A673 (cell line): ENCODE measurements at regions not wholly inside any gene's neighbourhood (a gene's known extent, or its start where the extent isn't known, plus 50 kb on each side); places are given as distances from the start of the nearest gene placed in this dataset.

ENCODE experiments used
- BruUV-seq: library from RNA; stranded (reverse); fragments of 400-500 nt; replicated peaks from 2 replicates; lab custom pipeline; 2021; lab: Mats Ljungman, UMichigan
- CTCF ChIA-PET: fragments of 300-600 bp; sonication (Branson Sonifier 250); formaldehyde crosslinking; loops from one replicate; lab custom pipeline; 2022; ENCODE audit warnings: antibody characterized with exemption; lab: Charles Lee
- POLR2A ChIA-PET: fragments of 300-600 bp; sonication (Branson Sonifier 250); formaldehyde crosslinking; loops from one replicate; lab custom pipeline; 2022; ENCODE audit warnings: antibody characterized with exemption; ENCODE audit not compliant: low non-redundant PET; lab: Charles Lee
- DNase-seq: peaks from one replicate; pipeline ENCODE4 v3.0.0-alpha.2; 2015; ENCODE audit warnings: low spot score
- H3K27ac ChIP-seq: fragments of 200-600 bp; sonication (generic); 2 replicates; pipeline ENCODE4 v1.5.1; 2016; ENCODE audit warnings: mixed run types, low read depth, mild to moderate bottlenecking, mixed read lengths, antibody characterized with exemption, low read length; ENCODE audit not compliant: poor library complexity, severe bottlenecking
- H3K27me3 ChIP-seq: fragments of 200-600 bp; sonication (generic); replicated peaks from 2 replicates; pipeline ENCODE4 v1.6.1; 2017; ENCODE audit warnings: mixed run types, low read depth, mild to moderate bottlenecking, mixed read lengths, antibody characterized with exemption, low read length; ENCODE audit not compliant: insufficient read depth, poor library complexity
- H3K36me3 ChIP-seq: fragments of 200-600 bp; sonication (generic); 2 replicates; pipeline ENCODE4 v1.6.1; 2016; ENCODE audit warnings: mixed run types, mild to moderate bottlenecking, mixed read lengths, antibody characterized with exemption, low read length; ENCODE audit not compliant: insufficient read depth, poor library complexity, severe bottlenecking
- H3K4me1 ChIP-seq: fragments of 200-600 bp; sonication (generic); 2 replicates; pipeline ENCODE4 v1.6.1; 2017; ENCODE audit warnings: mixed run types, mild to moderate bottlenecking, mixed read lengths, antibody characterized with exemption, low read length; ENCODE audit not compliant: insufficient read depth, poor library complexity, severe bottlenecking
- H3K4me3 ChIP-seq: fragments of 200-600 bp; sonication (generic); 2 replicates; pipeline ENCODE4 v1.5.1; 2016; ENCODE audit warnings: low read depth, mixed run types, mild to moderate bottlenecking, mixed read lengths, low read length; ENCODE audit not compliant: poor library complexity, severe bottlenecking
- H3K9me3 ChIP-seq: fragments of 200-600 bp; sonication (generic); 2 replicates; pipeline ENCODE4 v1.6.1; 2016; ENCODE audit warnings: mixed run types, low read depth, mild to moderate bottlenecking, mixed read lengths, antibody characterized with exemption, low read length; ENCODE audit not compliant: poor library complexity, severe bottlenecking
- CTCF ChIP-seq: fragments of 300-800, 200-600 bp; sonication (generic); conservative IDR thresholded peaks from 2 replicates; pipeline ENCODE4 v1.5.1; 2017; ENCODE audit warnings: low read depth, mild to moderate bottlenecking, antibody characterized with exemption, low read length, moderate library complexity, mixed read lengths
- EZH2 ChIP-seq: fragments of 200-600 bp; sonication (generic); IDR thresholded peaks from 2 replicates; pipeline ENCODE4 v1.6.1; 2017; ENCODE audit warnings: borderline replicate concordance, low read depth, mild to moderate bottlenecking, mixed read lengths, antibody characterized with exemption, low read length; ENCODE audit not compliant: poor library complexity, severe bottlenecking
- intact Hi-C: fragments of 100-400 bp; cut with micrococcal nuclease; formaldehyde crosslinking; loops from one replicate; pipeline ENCODE4 v1.10.0; 2022; ENCODE audit not compliant: unreplicated experiment

- no peak for DNase-seq
- CTCF ChIA-PET: no interaction called here
- POLR2A ChIA-PET: no interaction called here
- Histone ChIP-seq H3K4me3 (no peak overlapping the region), H3K27me3 (no peaks in the 10 kb centered on the region), H3K4me1 (no peaks in the 10 kb centered on the region), H3K36me3 (no peaks in the 10 kb centered on the region), H3K9me3 (no peaks in the 10 kb centered on the region), H3K27ac (no peak overlapping the region)
- no TSS peak for BruUV-seq
- TF ChIP-seq EZH2 (no peak), CTCF (no peak)
- intact Hi-C loops: no loop called here
Measured at GRCh38 chr5:118614731-118615456, 373.5 kb downstream of the DTWD2 start.

- H3K27ac ChIP-seq: no peak overlapping the region
- CTCF ChIA-PET: interaction anchor here (0.6 kb wide), 1 partner anchor 1169 kb away, joined by 3 read pairs; no protein-coding TSS in a partner anchor
- intact Hi-C loops: no loop called here
- DNase-seq: peak; percentile 15
- no peaks in the 10 kb centered on the region for H3K9me3 ChIP-seq
- no peak overlapping the region for H3K4me3 ChIP-seq
- no peaks in the 10 kb centered on the region for H3K27me3 ChIP-seq
- H3K36me3 ChIP-seq: no peaks in the 10 kb centered on the region
- no TSS peak for BruUV-seq
- no peak for TF ChIP-seq EZH2
- peak; percentile 67 for TF ChIP-seq CTCF
- POLR2A ChIA-PET: no interaction called here
- no peaks in the 10 kb centered on the region for H3K4me1 ChIP-seq
Measured at GRCh38 chr5:118611332-118611945, 376.9 kb downstream of the DTWD2 start.

GRCh38 chr5:118606940-118607339, 381.4 kb downstream of the DTWD2 start:
- no peaks in the 10 kb centered on the region for H3K4me1 ChIP-seq
- H3K9me3 ChIP-seq: no peaks in the 10 kb centered on the region
- ChIA-PET POLR2A (no interaction called here), CTCF (no interaction called here)
- no peak for TF ChIP-seq EZH2
- TF ChIP-seq CTCF: no peak
- H3K27me3 ChIP-seq: no peaks in the 10 kb centered on the region
- intact Hi-C loops: loop anchor here (10.0 kb wide), 1 partner anchor 1152 kb away; no protein-coding TSS in a partner anchor
- H3K27ac ChIP-seq: no peak overlapping the region
- DNase-seq: no peak
- H3K4me3 ChIP-seq: no peak overlapping the region
- H3K36me3 ChIP-seq: no peaks in the 10 kb centered on the region
- no TSS peak for BruUV-seq
